HepG2 (cell line): ENCODE measurements at regions not wholly inside any gene's neighbourhood (a gene's known extent, or its start where the extent isn't known, plus 50 kb on each side); places are given as distances from the start of the nearest gene placed in this dataset.

Experiments
- ATAC-seq: fragments of 200-7000 bp; cut with Tn5 transposase; 3 replicates; pipeline ENCODE4 v1.9.1; 2020; ENCODE audit warnings: mild to moderate bottlenecking, moderate library complexity
- BruUV-seq: library from RNA; stranded (reverse); fragments of 400-500 nt; replicated peaks from 2 replicates; lab custom pipeline; 2021; lab: Mats Ljungman, UMichigan
- CTCF ChIA-PET: fragments of 300-600 bp; formaldehyde crosslinking; extraction: SDS; loops from one replicate; lab custom pipeline; 2021; ENCODE audit warnings: low total read pairs, inconsistent platforms, low intra/inter-chr PET ratio; lab: Yijun Ruan, JAX
- POLR2A ChIA-PET: fragments of 350-600 bp; sonication (Branson Sonifier 250); formaldehyde crosslinking; loops from one replicate; lab custom pipeline; 2020; ENCODE audit warnings: antibody characterized with exemption, inconsistent platforms; lab: Yijun Ruan, JAX
- DNase-seq: peaks from one replicate; pipeline ENCODE4 v3.0.0-alpha.2; 2015; ENCODE audit warnings: low spot score
- FAIRE-seq: peaks from 3 replicates; lab custom pipeline; 2011; peaks lifted over from hg19 to GRCh38; lab: Jason Lieb, UNC
- H2AFZ ChIP-seq: one replicate; pipeline ENCODE4 v1.6.1; 2011; ENCODE audit warnings: low read length, inconsistent platforms
- H3K27ac ChIP-seq: fragments of 300-600 bp; 3 replicates; pipeline ENCODE4 v1.8.0; 2011; ENCODE audit warnings: mixed run types, mild to moderate bottlenecking, mixed read lengths, low read length, inconsistent platforms; ENCODE audit not compliant: insufficient read depth; ENCODE audit errors: extremely low read length
- H3K27me3 ChIP-seq, 2 experiments: fragments of 200-600 bp in 1 of 2; 2 replicates in 1 of 2; 3 replicates in 1 of 2; pipeline versions ENCODE4 v1.6.0 to v1.8.0; 2011; ENCODE audit warnings: low read length in 2 of 2, mild to moderate bottlenecking in 2 of 2, moderate library complexity in 2 of 2, inconsistent platforms in 1 of 2; ENCODE audit not compliant: insufficient read depth in 2 of 2, control insufficient read depth in 1 of 2
- H3K36me3 ChIP-seq, 2 experiments: fragments of 200-600 bp in 1 of 2; replicated peaks in 1 of 2; 2 replicates in 1 of 2; 3 replicates in 1 of 2; pipeline versions ENCODE4 v1.5.1 to v1.8.0; 2011; ENCODE audit warnings: low read length in 2 of 2, inconsistent platforms in 1 of 2; ENCODE audit not compliant: insufficient read depth in 2 of 2, control insufficient read depth in 1 of 2
- H3K4me1 ChIP-seq: 2 replicates; pipeline ENCODE4 v1.5.1; 2012; ENCODE audit warnings: low read length, inconsistent platforms; ENCODE audit not compliant: insufficient read depth
- H3K4me2 ChIP-seq: 2 replicates; pipeline ENCODE4 v1.6.0; 2011; ENCODE audit warnings: low read depth, low read length, inconsistent platforms
- H3K4me3 ChIP-seq, 3 experiments: fragments of 200-600 bp in 1 of 3; sonication (generic), shearing (Covaris generic) in 1 of 3; replicated peaks in 1 of 3; 2 replicates each; pipeline ENCODE4 v1.5.1; 2011 to 2016; ENCODE audit warnings: low read length in 3 of 3, inconsistent platforms in 2 of 3, low read depth in 2 of 3, mild to moderate bottlenecking in 2 of 3, control low read depth in 1 of 3, mixed read lengths in 1 of 3; ENCODE audit not compliant: insufficient read depth in 1 of 3
- H3K79me2 ChIP-seq: one replicate; pipeline ENCODE4 v1.6.1; 2011; ENCODE audit warnings: low read length, inconsistent platforms; ENCODE audit not compliant: insufficient read depth
- H3K9ac ChIP-seq: 2 replicates; pipeline ENCODE4 v1.6.0; 2011; ENCODE audit warnings: mild to moderate bottlenecking, low read depth, low read length, inconsistent platforms; ENCODE audit not compliant: insufficient read depth
- H3K9me3 ChIP-seq: 2 replicates; pipeline ENCODE4 v1.5.1; 2012; ENCODE audit warnings: mild to moderate bottlenecking, low read length
- H4K20me1 ChIP-seq: 2 replicates; pipeline ENCODE4 v1.6.0; 2011; ENCODE audit warnings: inconsistent platforms, mild to moderate bottlenecking, low read length, moderate library complexity; ENCODE audit not compliant: insufficient read depth
- CCDC6 ChIP-seq: sonication (generic); formaldehyde crosslinking; IDR thresholded peaks from 2 replicates; pipeline ENCODE4 v1.8.1; 2022; ENCODE audit warnings: mild to moderate bottlenecking, missing genetic modification reagents, moderate library complexity
- LBX2 ChIP-seq: sonication (generic); formaldehyde crosslinking; IDR thresholded peaks from 2 replicates; pipeline ENCODE4 v1.5.0; 2020; ENCODE audit warnings: missing genetic modification reagents, mild to moderate bottlenecking, borderline replicate concordance
- MIER3 ChIP-seq: IDR thresholded peaks from 2 replicates; pipeline ENCODE4 v1.6.1; 2016; ENCODE audit warnings: missing compliant biosample characterization, borderline replicate concordance
- NR1H2 ChIP-seq: sonication (generic); formaldehyde crosslinking; IDR thresholded peaks from 2 replicates; pipeline ENCODE4 v1.8.1; 2022; ENCODE audit warnings: low read depth, missing genetic modification reagents, borderline replicate concordance
- PATZ1 ChIP-seq: sonication (generic); formaldehyde crosslinking; IDR thresholded peaks from 2 replicates; pipeline ENCODE4 v1.4.0; 2020; ENCODE audit warnings: missing genetic modification reagents
- RFX1 ChIP-seq: fragments of 450-650 bp; IDR thresholded peaks from 2 replicates; pipeline ENCODE4 v1.6.1; 2017
- SCMH1 ChIP-seq: sonication (generic); formaldehyde crosslinking; IDR thresholded peaks from 2 replicates; pipeline ENCODE4 v1.9.0; 2021; ENCODE audit warnings: missing genetic modification reagents, mild to moderate bottlenecking, borderline replicate concordance
- TEF ChIP-seq: sonication (generic); formaldehyde crosslinking; IDR thresholded peaks from 2 replicates; pipeline ENCODE4 v1.5.0; 2020; ENCODE audit warnings: missing genetic modification reagents
- TGIF2 ChIP-seq: IDR thresholded peaks from 2 replicates; pipeline ENCODE4 v1.6.1; 2016; ENCODE audit warnings: control low read depth, missing compliant biosample characterization
- ZBTB25 ChIP-seq: IDR thresholded peaks from 2 replicates; pipeline ENCODE4 v1.6.1; 2018; ENCODE audit warnings: missing genetic modification reagents
- ZFP1 ChIP-seq: IDR thresholded peaks from 2 replicates; pipeline ENCODE4 v1.6.1; 2016
- ZNF577 ChIP-seq: sonication (generic); formaldehyde crosslinking; IDR thresholded peaks from 2 replicates; pipeline ENCODE4 v1.4.0; 2020; ENCODE audit warnings: mild to moderate bottlenecking, low read depth, missing genetic modification reagents, borderline replicate concordance
- ZNF619 ChIP-seq: sonication (generic); formaldehyde crosslinking; IDR thresholded peaks from 2 replicates; pipeline ENCODE4 v1.4.0; 2020; ENCODE audit warnings: mild to moderate bottlenecking, missing genetic modification reagents
- ZNF652 ChIP-seq: IDR thresholded peaks from 2 replicates; pipeline ENCODE4 v1.6.1; 2016; ENCODE audit warnings: low read depth, borderline replicate concordance
- ZSCAN5A ChIP-seq: sonication (generic); formaldehyde crosslinking; IDR thresholded peaks from 2 replicates; pipeline ENCODE4 v1.8.0; 2022; ENCODE audit warnings: mild to moderate bottlenecking, missing genetic modification reagents, borderline replicate concordance
- WGBS: methylation state at CpG from one replicate; pipeline ENCODE4 v1.1.6; 2017; ENCODE audit warnings: low lambda C conversion rate; 5-methylcytosine and 5-hydroxymethylcytosine counted together
- in situ Hi-C: cut with HindIII; loops from 2 replicates; pipeline ENCODE4 v1.10.0; 2017; ENCODE audit warnings: low pct_unique_long_range_greater_than_20kb; ENCODE audit not compliant: extremely low pct_ligation_motif_present
- intact Hi-C: fragments of 100-400 bp; cut with micrococcal nuclease; formaldehyde crosslinking; loops from one replicate; pipeline ENCODE4 v1.10.0; 2022; ENCODE audit not compliant: unreplicated experiment

GRCh38 chr3:18079062-18079461 is 336.6 kb upstream of the TBC1D5 start:
- POLR2A ChIA-PET: no interaction called here
- FAIRE-seq (no peak), ATAC-seq (no peak), DNase-seq (no peak)
- Histone ChIP-seq H3K79me2 (no peaks in the 10 kb centered on the region), H3K4me3 (no peak overlapping the region), H4K20me1 (no peaks in the 10 kb centered on the region), H3K4me2 (no peak overlapping the region), H3K27ac (no peak overlapping the region), H2AFZ (no peak overlapping the region), H3K4me1 (no peaks in the 10 kb centered on the region), H3K9me3 (no peaks in the 10 kb centered on the region), H3K36me3 (no peaks in the 10 kb centered on the region), H3K27me3 (peaks cover 0 to 4% of the 10 kb centered on the region in 2 experiments; a peak in 1 of 5 replicates), H3K9ac (no peak overlapping the region)
- CTCF ChIA-PET: no interaction called here
- intact Hi-C loops: no loop called here
- BruUV-seq: no TSS peak
- 16% methylated on average over 3 of the region's 3 CpGs for WGBS
- TF ChIP-seq TGIF2 (CRISPR knock-in tag) (no peak), NR1H2 (CRISPR knock-in tag) (no peak), ZNF652 (no peak), TEF (CRISPR knock-in tag) (no peak), LBX2 (no peak), MIER3 (CRISPR knock-in tag) (no peak), CCDC6 (no peak), PATZ1 (CRISPR knock-in tag) (no peak), ZBTB25 (CRISPR knock-in tag) (no peak), ZNF619 (CRISPR knock-in tag) (no peak), SCMH1 (no peak), ZSCAN5A (no peak), ZNF577 (CRISPR knock-in tag) (no peak), RFX1 (no peak), ZFP1 (CRISPR knock-in tag) (no peak)
- in situ Hi-C loops: no loop called here
